Cardiac muscle cell (in vitro differentiated cells and primary cell): ENCODE measurements at regions not wholly inside any gene's neighbourhood (a gene's known extent, or its start where the extent isn't known, plus 50 kb on each side); places are given as distances from the start of the nearest gene placed in this dataset.

Source experiments
- DNase-seq, 2 donors: peaks; one replicate each; pipeline versions ENCODE4 v3.0.0 to v3.0.0-alpha.2; 2010 to 2017; ENCODE audit warnings: low read depth in 1 of 2, low spot score in 1 of 2
- H3K27ac ChIP-seq: fragments of 200-600 bp; sonication (generic); 2 replicates; pipeline ENCODE4 v1.5.1; 2016
- H3K27me3 ChIP-seq: fragments of 200-600 bp; sonication (generic); 2 replicates; pipeline ENCODE4 v1.6.0; 2016; ENCODE audit warnings: control low read depth
- H3K36me3 ChIP-seq: fragments of 200-600 bp; sonication (generic); 2 replicates; pipeline ENCODE4 v1.5.1; 2016; ENCODE audit warnings: control low read depth
- H3K4me1 ChIP-seq: fragments of 200-600 bp; sonication (generic); 2 replicates; pipeline ENCODE4 v1.8.1; 2017; ENCODE audit warnings: low read depth, mild to moderate bottlenecking, mixed run types
- H3K4me3 ChIP-seq: fragments of 200-600 bp; sonication (generic); 2 replicates; pipeline ENCODE4 v1.5.1; 2016; ENCODE audit warnings: mild to moderate bottlenecking
- H3K9me3 ChIP-seq: fragments of 200-600 bp; sonication (generic); 2 replicates; pipeline ENCODE4 v1.5.1; 2017; ENCODE audit warnings: low read depth, mild to moderate bottlenecking, control low read depth
- TF ChIP-seq, protein P1 (sequence below): IDR thresholded peaks from 2 replicates; pipeline ENCODE4 v1.5.1; 2012; ENCODE audit warnings: low read depth, mild to moderate bottlenecking, low read length

DNA sequence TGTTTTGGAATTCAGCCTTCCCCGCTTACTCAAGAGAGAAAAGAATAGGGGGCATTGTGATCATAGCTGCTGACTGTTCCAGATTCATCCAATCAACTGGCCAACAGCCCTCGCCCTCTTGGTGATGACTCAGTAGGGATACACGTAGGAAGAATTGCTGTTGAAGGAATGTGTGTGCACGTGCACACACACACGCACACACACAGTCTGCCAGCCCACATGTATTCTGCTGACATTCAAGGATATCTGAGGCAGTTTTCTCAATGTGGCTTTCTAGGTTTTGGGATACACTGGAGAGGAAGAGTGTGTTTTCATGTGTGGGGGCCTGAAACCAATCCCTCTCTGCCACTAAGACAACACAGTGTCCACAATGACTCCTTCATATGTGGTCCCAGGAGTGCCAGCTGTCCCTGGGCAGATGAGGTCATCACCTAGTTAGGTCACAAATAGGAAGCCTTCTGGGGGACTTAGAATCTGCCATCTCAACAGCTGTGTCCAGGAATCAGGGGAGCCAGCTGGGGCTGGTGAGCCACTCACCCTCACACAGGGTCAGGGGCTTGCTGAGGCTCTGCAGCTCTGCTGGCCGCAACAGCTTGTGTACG is 352.6 kb downstream of the SS18 start:
- no peaks in the 10 kb centered on the region for H3K9me3 ChIP-seq
- peaks cover 4% of the 10 kb centered on the region for H3K27me3 ChIP-seq
- DNase-seq = peak in 1 of 2 donors; percentile 77
- H3K27ac ChIP-seq = no peak overlapping the region
- no peak overlapping the region for H3K4me3 ChIP-seq
- TF ChIP-seq, protein P1, sequence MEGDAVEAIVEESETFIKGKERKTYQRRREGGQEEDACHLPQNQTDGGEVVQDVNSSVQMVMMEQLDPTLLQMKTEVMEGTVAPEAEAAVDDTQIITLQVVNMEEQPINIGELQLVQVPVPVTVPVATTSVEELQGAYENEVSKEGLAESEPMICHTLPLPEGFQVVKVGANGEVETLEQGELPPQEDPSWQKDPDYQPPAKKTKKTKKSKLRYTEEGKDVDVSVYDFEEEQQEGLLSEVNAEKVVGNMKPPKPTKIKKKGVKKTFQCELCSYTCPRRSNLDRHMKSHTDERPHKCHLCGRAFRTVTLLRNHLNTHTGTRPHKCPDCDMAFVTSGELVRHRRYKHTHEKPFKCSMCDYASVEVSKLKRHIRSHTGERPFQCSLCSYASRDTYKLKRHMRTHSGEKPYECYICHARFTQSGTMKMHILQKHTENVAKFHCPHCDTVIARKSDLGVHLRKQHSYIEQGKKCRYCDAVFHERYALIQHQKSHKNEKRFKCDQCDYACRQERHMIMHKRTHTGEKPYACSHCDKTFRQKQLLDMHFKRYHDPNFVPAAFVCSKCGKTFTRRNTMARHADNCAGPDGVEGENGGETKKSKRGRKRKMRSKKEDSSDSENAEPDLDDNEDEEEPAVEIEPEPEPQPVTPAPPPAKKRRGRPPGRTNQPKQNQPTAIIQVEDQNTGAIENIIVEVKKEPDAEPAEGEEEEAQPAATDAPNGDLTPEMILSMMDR = no peak
- H3K4me1 ChIP-seq = no peaks in the 10 kb centered on the region
- no peaks in the 10 kb centered on the region for H3K36me3 ChIP-seq

DNA sequence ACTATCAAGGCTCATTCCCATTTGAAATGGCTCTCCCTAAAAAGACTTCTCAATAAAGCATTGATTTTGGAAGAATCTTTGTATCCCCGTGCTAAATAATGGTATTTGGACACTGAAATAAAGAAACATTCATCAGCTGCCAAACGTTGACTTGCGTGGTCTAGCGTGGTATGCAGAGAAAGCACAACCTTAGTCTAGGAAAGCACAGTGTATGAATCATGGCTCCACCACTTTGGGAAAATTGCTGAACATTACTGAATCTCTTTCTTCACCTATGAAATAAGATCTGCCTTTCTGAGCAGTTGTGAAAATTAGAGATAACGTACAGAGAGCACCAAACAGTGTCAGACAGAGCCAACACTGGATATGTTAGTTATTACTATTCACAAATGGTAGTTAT is 353.9 kb downstream of the SS18 start:
- no peak overlapping the region for H3K4me3 ChIP-seq
- H3K36me3 ChIP-seq = no peaks in the 10 kb centered on the region
- peak in 1 of 2 donors; percentile 5 for DNase-seq
- no peaks in the 10 kb centered on the region for H3K4me1 ChIP-seq
- H3K27ac ChIP-seq = no peak overlapping the region
- H3K9me3 ChIP-seq = no peaks in the 10 kb centered on the region
- H3K27me3 ChIP-seq = peaks cover 4% of the 10 kb centered on the region
- TF ChIP-seq, protein P1 = no peak

DNA sequence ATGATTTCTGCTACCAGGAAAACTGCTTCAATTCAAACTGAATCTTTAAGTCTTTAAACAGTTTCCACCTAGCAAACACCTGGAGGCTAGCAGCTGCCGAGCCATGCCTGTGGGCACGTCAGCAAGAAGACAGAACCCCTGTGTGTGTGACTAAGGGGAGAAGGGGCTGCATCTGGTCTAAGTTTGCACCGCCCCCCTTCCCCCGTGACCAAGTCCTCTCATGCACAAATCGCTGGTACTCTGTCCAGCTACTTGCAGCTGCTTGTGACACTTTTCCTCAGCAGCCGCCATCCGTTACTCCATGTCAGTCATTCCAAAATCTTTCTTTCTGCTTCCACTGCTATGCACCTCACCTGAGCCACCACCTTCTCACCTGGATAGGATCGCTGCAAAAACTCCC is 355.0 kb downstream of the SS18 start:
- Histone ChIP-seq H3K27me3 (peaks cover 4% of the 10 kb centered on the region), H3K4me1 (no peaks in the 10 kb centered on the region), H3K27ac (no peak overlapping the region), H3K36me3 (no peaks in the 10 kb centered on the region), H3K4me3 (no peak overlapping the region), H3K9me3 (no peaks in the 10 kb centered on the region)
- TF ChIP-seq, protein P1 = no peak
- DNase-seq = no peak

DNA sequence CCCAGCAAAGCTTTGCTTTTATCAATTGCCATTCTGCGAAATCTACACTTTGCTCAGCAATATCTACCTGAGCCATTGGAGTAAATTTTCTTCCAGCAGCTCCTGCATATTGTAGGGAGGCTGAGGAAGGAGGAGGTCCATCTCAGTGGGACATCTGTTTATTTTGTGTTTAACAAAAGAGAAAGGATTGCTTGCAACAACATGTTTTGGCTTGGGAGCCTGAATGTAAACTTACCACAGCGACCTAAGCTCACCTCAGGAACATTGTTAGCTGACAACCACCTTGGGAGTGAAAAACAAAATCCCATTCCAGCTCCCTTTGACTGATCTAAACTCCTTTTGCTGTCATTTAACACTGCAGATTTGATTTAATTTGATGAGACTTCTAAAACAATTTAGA is 356.1 kb downstream of the SS18 start:
- TF ChIP-seq, protein P1 = no peak
- peaks cover 4% of the 10 kb centered on the region for H3K27me3 ChIP-seq
- H3K27ac ChIP-seq = no peak overlapping the region
- no peaks in the 10 kb centered on the region for H3K4me1 ChIP-seq
- H3K4me3 ChIP-seq = no peak overlapping the region
- no peaks in the 10 kb centered on the region for H3K36me3 ChIP-seq
- no peaks in the 10 kb centered on the region for H3K9me3 ChIP-seq
- no peak for DNase-seq

DNA sequence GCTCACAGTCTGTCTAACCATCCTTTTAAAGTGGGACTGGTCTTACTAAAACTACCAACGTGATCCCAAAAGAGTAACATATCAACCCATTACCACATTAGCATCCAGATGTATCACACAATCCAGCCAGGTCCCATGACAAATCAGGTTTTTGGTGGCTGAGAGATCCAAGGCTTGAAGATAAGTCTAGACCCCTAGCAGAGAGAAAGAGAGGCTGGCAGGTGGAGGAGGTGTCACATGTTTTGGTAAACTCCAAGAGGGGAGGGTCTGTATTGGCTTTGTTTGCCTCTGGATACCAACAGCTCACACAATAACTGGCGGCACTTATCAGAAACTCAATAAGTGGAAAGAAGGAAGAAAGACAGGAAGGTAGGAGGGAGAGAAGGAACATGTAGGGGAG is 357.6 kb downstream of the SS18 start:
- Histone ChIP-seq H3K9me3 (no peaks in the 10 kb centered on the region), H3K4me3 (no peak overlapping the region), H3K27ac (no peak overlapping the region), H3K27me3 (peaks cover 4% of the 10 kb centered on the region), H3K36me3 (no peaks in the 10 kb centered on the region), H3K4me1 (peaks cover 2% of the 10 kb centered on the region)
- TF ChIP-seq, protein P1 = no peak
- no peak for DNase-seq
